ENCODE measurements at regions not wholly inside any gene's neighbourhood (a gene's known extent, or its start where the extent isn't known, plus 50 kb on each side); places are given as distances from the start of the nearest gene placed in this dataset.

DNA sequence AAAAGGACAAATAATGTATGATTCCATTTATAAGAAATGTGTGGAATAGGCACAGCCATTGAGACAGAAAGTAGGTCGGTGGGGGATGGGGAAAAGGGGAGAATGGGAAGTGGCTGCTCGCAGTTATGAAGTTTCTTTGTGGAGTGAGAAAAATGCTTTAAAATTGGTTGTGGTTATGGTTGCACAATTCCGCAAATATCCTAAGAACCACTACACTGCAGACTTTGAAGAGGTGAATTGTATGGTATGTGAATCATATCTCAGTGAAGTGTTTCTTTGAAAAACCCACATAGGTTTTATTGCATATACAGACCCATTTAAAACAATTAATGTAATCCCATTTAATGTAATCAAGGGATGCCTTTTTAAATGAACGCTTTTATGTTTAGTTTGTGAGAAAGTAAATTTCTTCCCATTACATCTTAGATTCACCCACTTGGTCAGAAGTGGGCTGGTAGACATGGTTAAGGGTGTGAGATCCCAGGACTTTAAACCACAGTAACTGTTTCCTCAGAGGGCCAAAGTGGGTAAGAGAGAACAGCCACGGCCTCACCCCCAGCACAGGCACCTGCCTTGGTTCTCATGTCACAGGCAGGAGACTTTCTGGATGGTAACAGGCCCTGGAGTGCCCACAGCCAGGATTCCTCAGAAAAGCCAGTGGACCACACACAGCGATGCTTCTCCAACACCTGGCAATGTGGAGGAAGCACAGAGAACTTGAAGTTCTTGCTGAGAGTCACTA lies 119.3 kb upstream of the GJB6 start:
- peak; percentile 72 for DNase-seq (ENCODE audit: low read depth)

- no peak for DNase-seq (ENCODE audit: low read depth)
These were observed 118.7 kb upstream of the GJB6 start for GRCh38 chr13:20350819-20351218.

GRCh38 chr13:20350382-20350763 lies 118.3 kb upstream of the GJB6 start:
- no peak for DNase-seq (ENCODE audit: low read depth)

DNA sequence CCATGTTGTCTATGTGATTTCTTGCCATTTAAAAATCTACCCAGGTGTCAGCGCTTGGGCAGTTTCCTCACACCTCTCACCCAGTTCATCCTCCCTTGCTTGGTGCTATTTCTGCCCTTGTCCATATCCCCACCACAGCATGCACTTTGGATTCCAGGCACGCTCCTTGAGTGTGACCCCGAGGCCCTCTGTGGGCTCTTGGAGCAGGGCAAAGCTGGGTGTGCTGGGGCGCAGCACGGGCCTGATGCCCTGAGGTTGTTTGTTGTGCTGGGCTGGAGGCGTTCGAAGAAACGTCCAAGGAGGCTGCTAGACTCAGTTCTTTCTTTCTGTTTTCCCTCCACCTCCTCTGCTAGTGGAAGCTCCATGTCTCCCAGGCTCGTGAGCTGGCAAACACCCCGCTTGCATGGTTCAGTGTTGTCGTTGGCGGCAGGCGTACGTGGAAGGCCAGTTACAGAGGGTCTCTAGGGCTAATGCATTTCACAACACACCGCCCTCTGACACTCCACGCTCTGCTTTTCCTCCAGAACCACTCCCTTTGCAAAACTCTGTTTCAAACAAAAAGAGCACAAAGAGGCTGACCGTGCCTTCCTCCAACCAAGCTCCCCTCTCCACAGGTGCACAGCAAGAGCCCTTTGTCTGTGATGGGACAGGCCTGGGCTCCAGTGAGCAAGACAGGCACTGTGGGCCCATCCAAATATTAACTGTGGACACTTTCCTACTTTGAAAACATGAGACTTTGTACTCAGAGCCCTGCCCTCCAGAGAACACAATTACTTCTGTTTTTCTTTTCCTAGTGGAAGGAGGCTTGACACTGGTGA lies 117.7 kb upstream of the GJB6 start:
- DNase-seq (ENCODE audit: low read depth), result no peak

DNA sequence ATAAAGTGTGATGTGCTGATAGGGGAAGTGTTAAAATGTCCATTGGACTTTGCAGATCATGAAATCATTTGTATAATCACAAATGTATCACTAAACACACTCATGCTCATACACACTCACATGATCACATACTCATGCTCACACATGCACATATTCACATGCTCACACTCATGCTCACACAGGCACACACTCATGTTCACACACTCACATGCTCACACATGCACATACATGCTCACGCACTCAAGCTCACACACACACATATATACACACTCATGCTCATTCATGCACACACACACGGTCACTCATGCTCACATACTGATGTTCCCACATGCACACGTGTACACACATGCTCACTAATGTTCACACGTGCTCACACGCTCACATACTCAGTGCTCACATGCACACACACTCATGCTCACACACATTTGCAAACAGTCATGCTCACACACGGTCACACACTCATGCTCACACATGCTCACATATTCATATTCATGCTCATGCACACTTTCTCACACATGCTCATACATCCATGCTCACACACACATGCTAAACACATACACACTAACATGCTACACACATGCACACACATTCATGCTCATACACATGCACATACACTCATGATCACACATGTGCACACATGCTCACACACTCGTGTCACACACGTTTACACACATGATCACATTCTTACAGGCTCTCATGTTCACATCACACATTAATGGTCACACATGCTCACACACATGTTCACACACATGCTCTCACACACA lies 116.7 kb upstream of the GJB6 start:
- no peak for DNase-seq (ENCODE audit: low read depth)

GRCh38 chr13:20348018-20348417 lies 115.9 kb upstream of the GJB6 start:
- DNase-seq (ENCODE audit: low read depth), result no peak

DNA sequence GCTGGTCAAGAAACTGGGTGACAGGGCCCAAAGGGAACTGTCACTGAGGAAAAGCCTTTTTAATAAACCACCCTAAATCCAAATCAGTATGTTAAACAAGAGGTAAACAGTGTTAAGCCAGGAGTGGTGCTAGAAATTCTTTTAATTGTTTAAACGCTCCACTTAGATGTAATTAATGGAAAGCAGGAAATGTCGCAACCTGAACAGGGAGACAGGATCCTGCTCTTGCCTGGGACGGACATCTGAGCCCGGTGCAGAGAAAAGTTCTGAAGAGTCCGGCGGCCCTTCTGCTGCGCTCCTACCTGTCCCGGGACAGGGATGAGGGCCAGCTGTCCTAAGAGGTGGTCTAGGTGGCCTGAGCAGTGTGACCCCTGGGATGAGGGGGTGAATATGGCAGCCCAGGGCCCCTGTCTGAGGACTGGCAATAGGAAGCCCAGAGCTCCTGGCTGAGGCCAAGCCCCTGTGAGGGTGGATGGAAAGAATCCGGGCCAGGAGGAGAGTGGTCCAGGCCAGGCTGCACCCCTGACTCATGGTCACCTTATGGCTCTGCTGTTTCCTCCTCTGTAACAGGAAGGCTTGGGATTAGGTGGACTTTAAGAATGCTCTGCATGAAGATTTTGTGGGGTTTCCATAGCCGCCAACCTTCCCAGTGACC lies 112.8 kb upstream of the GJB6 start:
- no peak for DNase-seq (ENCODE audit: low read depth)

DNA sequence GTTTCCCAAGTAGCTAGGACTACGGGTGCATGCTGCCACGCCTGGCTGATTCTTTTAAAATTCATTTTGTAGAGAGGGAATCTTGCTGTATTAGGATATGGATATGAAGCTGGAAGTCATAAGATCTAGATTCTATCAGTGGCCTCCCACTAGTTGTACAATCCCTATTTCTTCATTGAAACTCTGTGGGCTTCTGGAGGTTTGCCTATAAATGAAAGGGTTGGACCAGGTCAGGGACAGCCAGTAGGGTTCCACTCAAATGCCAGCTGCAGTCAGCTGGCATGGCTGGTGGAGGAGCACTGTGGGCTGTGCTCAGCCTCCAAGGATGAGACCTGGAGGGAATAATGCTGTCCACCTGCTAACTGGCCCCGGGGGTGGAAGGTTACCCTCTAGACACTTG lies 110.2 kb upstream of the GJB6 start:
- DNase-seq (ENCODE audit: low read depth), result no peak

GRCh38 chr13:20340759-20341171 lies 108.6 kb upstream of the GJB6 start:
- DNase-seq (ENCODE audit: low read depth), result no peak

- DNase-seq (ENCODE audit: low read depth), result no peak
These were observed 108.1 kb upstream of the GJB6 start for GRCh38 chr13:20340136-20340758.

- no peak for DNase-seq (ENCODE audit: low read depth)
These were observed 105.9 kb upstream of the GJB6 start for GRCh38 chr13:20337884-20338551.

DNA sequence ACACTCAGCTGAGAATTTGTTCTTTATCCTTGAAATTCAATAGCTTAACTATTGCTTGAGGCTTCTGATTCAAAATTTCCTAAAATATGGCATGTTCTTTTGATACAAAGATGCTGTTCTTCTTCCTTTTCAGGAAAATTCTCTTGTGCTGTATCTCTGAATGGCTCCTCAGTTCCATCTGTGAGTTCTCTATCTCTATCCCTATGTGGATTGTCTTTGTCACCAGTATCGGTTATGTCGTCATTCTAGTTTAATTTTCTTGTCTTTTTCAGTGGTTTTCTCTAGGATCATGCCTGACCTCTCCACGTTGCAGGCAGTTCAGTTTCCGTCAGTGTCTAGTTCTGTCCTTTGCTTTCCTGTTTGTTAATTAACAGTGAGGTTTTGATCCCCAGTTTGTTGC lies 104.6 kb upstream of the GJB6 start:
- no peak for DNase-seq (ENCODE audit: low read depth)

DNA sequence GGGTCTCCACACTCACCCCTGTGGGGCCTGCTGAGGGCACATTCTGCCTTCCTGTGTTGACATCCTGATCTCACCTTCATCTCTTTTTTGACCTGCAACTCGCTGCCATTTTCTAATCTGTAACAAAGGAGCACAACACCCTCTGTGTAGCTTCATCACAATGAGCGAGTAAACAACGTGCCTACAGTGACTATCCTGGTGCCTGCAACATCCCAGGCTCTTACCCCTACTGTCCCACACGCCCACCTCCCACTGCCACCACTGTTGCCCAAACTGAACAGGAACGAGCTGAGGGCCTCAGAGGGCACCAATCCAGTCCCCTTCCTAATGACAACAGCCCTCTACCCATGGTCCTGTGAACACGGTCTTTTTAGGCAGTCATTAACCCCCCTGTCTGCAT lies 102.2 kb upstream of the GJB6 start:
- DNase-seq (ENCODE audit: low read depth), result no peak

DNA sequence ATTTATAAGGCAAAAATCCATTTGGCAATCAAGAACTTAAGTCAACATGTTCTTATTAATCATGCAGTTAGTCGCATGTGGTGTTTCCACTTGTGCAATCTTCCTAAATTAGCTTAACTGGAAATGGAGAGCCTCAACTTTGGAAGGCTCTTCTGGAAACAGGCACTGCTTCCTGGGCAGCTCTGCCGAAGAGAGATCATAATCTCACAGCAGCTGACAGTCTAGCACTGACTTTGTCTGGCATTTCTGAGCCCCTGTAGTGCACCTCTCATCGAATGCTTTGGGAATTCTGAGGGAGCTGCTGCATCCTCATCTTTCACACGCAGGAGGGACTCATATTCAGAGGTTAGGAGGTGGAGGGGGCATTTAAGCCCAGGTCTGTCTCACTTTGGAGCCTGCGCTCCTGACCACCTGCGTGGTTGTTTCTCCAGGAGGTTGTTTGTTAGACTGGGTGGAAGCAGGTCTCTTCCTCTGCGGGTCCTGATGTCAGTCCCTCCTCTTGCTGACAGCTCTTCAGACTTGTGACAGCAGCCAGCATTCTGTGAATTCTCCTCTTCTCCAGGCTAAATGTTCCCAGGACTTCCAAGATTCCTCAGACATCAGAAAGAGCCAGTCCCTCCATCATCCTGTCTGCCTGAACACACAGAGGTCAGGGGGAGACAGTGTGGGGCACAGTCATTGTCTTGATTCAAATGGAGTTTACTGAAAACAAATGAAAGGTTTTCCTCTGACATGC lies 100.4 kb upstream of the GJB6 start:
- peak; percentile 39 for DNase-seq (ENCODE audit: low read depth)

DNA sequence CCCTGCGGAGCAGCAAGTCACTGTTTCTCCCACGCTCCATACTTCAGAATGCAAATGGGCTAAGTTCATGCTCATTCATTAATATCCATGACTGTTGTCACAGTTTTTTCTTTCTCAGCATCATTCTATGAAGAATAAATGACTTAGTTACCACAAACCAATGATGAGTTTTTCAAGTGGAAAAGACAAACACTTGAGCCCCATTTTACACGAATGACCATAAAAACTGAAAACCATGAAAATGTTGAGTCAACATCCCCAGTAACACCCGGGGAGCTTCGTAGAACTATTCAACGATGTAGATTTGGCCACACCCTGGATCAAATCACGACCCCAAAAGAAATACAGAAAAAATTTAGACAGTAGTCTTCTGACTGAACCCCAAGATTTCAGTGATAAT lies 99.8 kb upstream of the GJB6 start:
- peak; percentile 15 for DNase-seq (ENCODE audit: low read depth)

- no peak for DNase-seq (ENCODE audit: low read depth)
These were observed 99.3 kb upstream of the GJB6 start for GRCh38 chr13:20331419-20331818.

GRCh38 chr13:20326809-20327208 lies 94.7 kb upstream of the GJB6 start:
- no peak for DNase-seq (ENCODE audit: low read depth)

DNA sequence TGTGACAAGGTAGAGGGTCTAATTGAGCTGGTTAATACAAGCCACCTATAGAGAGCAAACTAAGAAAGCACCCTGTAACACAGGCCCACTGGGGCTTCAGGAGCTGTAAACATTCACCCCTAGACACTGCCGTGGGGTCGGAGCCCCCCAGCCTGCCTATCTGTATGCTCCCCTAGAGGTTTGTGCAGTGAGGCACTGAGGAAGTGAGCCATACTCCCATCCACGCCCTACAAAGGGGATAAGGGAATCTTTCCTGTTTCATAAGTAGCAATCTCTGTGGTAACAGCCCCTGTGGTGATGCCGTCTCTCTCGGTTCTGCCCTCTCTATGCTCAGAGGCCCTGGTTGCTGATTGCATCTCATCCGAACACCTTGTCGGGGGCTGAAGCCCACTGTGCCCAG lies 94.2 kb upstream of the GJB6 start:
- no peak for DNase-seq (ENCODE audit: low read depth)

- DNase-seq (ENCODE audit: low read depth), result no peak
These were observed 88.8 kb upstream of the GJB6 start for GRCh38 chr13:20320885-20321284.

- no peak for DNase-seq (ENCODE audit: low read depth)
These were observed 81.8 kb upstream of the GJB6 start for GRCh38 chr13:20313896-20314295.

- DNase-seq (ENCODE audit: low read depth), result no peak
These were observed 80.2 kb upstream of the GJB6 start for GRCh38 chr13:20312292-20312691.
